Ramos (cell line): ENCODE measurements at regions not wholly inside any gene's neighbourhood (a gene's known extent, or its start where the extent isn't known, plus 50 kb on each side); places are given as distances from the start of the nearest gene placed in this dataset.
"Not testable (repeated sequence)": the region's sequence is repeated elsewhere in the genome, so short reads cannot be mapped to it uniquely, and the experiment has no call there.

ENCODE experiments used
- in situ Hi-C: fragments of 300-500 bp; cut with MboI; formaldehyde crosslinking; loops from one replicate; pipeline ENCODE4 v1.14.3; 2022; ENCODE audit warnings: low sequenced_read_pairs; ENCODE audit not compliant: unreplicated experiment

DNA sequence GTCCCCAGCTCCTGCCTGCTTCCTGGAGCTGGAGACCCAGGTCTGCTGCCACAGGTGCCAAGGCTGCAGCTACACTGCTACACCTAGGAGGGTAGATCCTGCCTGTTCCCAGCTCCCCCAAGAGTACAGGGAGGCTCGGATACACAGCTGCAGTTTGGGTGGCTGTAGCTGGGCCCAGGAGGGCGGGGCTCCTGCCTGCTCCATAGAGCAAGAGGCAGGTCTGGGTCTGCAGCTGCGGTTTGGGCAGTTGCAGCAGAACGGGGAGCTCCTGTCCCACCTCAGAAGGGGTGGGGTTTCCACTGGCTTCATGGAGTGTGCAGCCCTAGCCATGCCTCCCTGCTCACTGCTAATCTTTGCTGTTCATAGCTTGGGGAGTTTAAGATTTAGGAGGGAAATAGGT lies 199.0 kb downstream of the NUFIP1 start:
- in situ Hi-C loops, result no loop called here

GRCh38 chr13:44787617-44788016 lies 201.7 kb downstream of the NUFIP1 start:
- in situ Hi-C loops, result no loop called here

DNA sequence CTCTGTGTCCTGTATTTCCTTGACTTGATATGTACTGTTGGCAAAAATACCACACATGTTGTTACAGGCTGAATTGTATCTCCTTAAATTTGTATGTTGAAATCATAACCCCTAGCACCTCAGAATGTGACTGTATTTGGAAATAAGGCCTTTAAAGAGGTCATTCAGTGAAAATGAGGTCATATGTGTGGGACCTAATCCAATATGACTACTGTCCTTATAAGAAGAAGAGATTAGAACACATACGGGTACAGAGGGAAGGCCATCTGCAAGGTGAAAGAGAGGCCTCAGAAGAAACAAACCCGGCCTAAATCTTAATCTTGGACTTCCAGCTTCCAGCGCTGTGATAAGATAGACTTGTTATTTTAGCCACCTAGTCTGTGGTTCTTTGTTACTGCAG lies 202.5 kb downstream of the NUFIP1 start:
- in situ Hi-C loops, result no loop called here

DNA sequence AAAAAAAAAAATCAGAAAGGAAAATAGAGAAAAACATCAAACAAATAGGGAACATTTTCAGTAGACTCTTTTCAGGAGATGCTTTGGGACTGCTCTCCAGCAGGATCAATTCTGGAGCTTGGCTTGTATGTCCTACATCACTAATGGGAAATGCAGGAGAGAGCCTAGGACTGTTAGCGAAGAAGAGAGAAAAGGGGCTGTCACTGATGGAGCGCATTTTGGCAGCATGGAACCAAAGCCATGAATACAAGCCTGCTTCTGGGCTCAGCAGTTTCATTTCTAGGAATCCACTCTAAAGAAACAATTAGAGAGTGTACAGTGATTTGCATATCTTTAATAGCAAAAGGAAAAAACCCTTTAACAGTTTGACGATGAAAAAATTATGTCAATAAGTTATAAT lies 203.9 kb downstream of the NUFIP1 start:
- in situ Hi-C loops, result no loop called here

DNA sequence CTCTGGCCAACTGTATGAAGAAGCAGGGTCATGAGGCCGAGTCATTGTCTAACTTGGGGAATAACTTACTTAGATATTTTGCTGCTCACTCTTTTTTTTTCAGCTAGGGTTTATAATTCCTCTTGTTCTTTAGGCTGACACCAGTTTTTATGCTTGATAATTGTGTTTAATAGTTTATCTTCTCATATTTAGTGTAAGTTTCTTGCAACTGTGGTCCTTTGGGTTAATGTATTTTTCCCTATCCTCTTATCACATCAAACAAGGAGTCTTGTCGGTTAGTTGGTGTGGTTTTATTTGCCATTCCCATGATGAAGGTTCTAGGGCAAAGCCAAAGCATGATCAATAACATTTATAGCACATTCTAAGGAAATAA lies 204.6 kb downstream of the NUFIP1 start:
- in situ Hi-C loops, result no loop called here

DNA sequence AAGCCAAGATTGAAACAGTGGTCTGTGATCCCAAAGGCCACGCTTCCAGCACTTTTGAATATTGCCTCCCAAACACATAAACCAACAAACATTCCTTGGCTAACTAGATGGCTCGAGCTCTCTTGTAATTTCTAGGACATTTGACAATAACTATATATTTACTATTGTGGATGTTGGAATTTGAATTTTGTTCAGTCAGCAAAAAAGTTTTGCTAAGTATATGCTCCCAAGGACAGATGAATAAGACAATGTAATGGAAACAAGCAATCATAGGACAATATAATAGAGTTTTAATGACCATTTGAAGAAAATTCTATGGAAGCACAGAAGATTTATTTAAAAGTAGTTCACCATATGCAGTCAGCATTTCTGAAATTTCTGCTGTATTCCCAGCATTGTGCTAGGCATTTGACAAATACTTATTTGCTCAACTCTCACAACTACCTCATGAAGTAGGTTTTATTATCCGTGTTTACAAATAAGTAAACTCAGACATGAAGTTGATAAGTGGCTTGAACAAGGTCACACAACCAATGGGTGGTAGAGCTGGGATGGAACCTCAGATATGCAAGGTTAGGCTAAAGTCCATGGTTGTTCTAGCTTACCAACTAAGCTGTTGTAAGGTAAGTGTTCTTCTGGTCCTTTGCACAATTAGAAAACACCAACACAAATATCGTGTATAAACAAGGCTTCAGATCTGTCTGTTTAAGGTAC lies 205.1 kb downstream of the NUFIP1 start:
- in situ Hi-C loops, result no loop called here

DNA sequence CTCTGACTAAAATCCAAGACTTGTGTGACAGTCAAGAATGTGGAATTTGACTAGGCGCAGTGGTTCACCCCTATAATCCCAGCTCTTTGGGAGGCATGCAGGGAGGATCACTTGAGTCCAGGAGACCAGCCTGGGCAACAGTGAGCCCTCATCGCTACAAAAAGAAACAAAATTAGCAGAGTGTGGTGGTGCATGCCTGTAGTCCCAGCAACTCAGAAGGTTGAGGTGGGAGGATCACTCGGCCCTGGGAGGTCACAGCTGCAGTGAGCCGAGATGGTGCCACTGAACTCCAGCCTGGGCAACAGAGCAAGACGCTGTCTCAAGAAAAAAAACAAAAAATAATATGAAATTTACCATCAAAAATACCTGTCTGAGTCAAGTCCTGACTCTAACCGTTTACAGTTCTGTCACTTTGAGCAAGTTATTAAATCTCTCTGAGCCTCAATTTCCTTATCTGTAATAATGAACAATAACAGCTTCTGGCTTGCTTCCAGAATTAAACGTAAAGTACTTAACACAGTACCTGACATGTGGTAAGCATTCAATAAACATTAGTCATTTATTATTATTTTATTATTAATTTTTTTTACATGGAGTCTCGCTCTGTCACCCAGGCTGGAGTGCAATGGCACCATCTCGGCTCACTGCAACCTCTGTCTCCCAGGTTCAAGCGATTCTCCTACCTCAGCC lies 204.6 kb upstream of the TSC22D1 start:
- in situ Hi-C loops, result no loop called here

DNA sequence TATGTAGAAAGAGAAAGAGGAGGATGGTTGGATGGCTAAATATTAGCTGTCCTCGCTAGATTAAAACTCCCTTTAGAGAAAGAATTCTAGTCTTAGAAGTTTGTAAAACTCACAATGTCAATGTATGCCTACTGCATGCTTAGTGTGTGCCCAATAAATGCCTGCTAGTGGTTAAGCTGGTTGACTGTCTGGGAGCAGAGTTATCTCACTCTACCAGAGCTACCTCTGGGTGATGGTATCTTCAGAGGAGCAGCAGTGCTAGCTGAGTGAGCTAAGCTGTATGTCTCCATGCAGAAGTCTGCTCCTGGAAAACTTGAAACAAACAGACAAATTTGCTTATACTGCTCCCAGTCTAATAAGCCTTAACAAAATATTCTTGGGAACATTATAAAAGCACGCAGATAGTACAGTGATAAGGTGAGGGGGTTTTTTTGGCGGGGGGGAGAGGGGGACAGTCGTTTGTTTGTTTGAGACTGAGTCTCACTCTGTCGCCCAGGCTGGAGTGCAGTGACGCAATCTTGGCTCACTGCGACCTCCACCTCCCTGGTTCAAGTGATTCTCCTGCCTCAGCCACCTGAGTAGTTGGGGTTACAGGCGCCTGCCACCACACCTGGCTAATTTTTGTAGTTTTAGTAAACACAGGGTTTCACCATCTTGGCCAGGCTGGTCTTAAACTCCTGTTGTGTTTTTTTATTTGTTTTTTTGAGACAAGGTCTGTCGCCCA lies 202.8 kb upstream of the TSC22D1 start:
- in situ Hi-C loops, result no loop called here

DNA sequence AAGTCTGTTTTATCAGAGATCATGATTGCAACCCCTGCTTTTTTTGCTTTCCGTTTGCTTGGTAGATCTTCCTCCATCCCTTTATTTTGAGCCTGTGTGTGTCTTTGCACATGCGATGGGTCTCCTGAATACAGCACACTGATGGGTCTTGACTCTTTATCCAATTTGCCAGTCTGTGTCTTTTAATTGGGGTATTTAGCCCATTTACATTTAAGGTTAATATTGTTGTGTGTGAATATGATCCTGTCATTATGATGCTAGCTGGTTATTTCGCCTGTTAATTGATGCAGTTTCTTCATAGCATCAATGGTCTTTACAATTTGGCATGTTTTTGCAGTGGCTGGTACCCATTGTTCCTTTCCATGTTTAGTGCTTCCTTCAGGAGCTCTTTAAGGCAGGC lies 199.2 kb upstream of the TSC22D1 start:
- in situ Hi-C loops, result not testable (repeated sequence)

GRCh38 chr13:44770951-44771350 lies 194.8 kb upstream of the TSC22D1 start:
- in situ Hi-C loops, result no loop called here

DNA sequence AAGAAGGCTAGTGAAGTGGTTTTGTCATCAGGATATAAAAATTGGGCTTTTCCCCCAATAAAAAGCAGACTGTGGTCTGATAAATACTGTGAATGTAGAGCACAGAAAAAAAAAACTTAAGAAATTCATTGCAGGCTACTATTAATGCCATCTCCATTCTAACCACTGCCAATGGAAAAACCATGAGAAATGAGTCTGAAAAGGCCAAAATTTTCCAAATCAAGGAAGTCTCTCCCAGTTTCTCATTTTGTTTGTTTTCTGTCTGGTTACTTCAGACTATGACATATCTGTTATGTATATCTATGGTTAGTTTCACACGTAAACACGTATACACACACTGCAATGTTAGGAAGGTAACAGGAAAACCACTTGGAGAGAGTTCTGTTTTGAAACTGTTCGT lies 193.6 kb upstream of the TSC22D1 start:
- in situ Hi-C loops, result no loop called here

GRCh38 chr13:44768775-44769581 lies 192.8 kb upstream of the TSC22D1 start:
- in situ Hi-C loops, result no loop called here

GRCh38 chr13:44768239-44768638 lies 192.1 kb upstream of the TSC22D1 start:
- in situ Hi-C loops, result no loop called here

- in situ Hi-C loops, result no loop called here
These were observed 188.9 kb upstream of the TSC22D1 start for GRCh38 chr13:44765001-44765471.

GRCh38 chr13:44764302-44764692 lies 188.2 kb upstream of the TSC22D1 start:
- in situ Hi-C loops, result no loop called here

GRCh38 chr13:44763615-44764301 lies 187.6 kb upstream of the TSC22D1 start:
- in situ Hi-C loops, result no loop called here

DNA sequence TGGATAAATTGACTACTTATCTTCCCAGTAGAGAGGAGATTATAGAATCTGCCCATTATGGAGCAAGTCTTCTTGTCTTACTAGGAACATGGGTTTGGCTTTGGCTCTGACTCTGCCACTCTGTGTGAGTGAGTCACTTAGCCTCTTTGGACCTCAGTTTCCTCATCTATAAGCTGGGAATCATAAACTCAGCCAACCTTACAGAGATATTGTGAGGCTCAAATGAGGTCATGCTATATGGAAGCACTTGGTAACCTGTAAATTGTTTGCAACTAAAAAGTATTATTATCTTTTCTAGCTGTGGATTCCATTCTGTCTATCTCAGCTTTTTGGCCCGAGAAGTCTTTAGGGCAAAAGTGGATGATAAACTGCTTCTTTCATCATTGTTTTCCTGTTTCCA lies 186.8 kb upstream of the TSC22D1 start:
- in situ Hi-C loops, result no loop called here

DNA sequence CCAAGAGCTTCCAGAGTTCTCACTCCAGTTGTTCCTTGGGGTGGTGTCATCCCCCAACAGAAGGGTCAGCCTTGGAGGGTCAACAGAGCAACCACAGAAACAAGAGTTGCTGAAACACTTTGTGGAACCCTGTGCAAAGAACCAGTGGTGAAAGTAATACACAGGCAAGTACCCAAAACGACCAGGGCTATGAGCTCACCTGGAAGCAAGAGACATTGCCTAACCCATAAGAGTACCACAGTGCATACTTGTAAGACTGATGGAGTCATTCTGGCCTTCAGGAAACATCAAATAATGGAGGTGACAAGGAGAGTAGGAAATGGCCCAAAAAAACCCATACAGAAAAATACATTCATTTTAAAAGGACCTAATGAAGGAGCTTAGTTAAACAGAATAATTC lies 184.3 kb upstream of the TSC22D1 start:
- in situ Hi-C loops, result no loop called here

GRCh38 chr13:44759384-44760360 lies 183.5 kb upstream of the TSC22D1 start:
- in situ Hi-C loops, result no loop called here
